Activated CD4-positive, alpha-beta T cell treated with anti-CD3 and anti-CD28 coated beads for 48 hours (primary cell): ENCODE measurements at regions not wholly inside any gene's neighbourhood (a gene's known extent, or its start where the extent isn't known, plus 50 kb on each side); places are given as distances from the start of the nearest gene placed in this dataset.
"Not testable (repeated sequence)": the region's sequence is repeated elsewhere in the genome, so short reads cannot be mapped to it uniquely, and the experiment has no call there.

Source experiments
- DNase-seq: peaks from one replicate; pipeline ENCODE4 v3.0.0-alpha.2; 2020

- no peak for DNase-seq
Observed at GRCh38 chr12:74293689-74294131, 243.9 kb upstream of the ATXN7L3B start.

DNA sequence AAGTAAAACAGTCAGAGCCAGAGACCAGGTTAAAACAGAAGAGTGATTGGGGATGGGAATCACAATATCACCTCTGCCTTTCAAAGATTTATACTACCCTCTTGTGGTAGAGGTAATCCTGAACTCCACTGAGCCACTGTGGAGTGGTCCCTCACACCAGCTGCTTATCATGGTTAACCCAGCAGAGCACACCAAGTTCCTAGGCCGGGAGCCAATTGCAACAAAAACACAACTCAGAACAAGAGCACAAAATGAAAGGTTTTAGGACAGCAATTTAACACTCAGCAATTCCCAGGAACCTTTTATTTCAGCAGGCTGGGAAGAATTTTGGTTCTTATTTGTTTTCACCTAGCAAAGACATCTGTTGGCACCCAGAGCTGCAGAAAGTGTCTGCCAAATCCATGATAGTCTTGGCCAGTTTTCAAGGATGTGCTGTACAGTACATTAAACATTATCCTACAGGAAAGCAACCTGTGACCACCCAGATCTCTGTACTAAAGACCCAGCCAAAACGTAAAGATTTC is 220.5 kb upstream of the ATXN7L3B start:
- no peak for DNase-seq

DNA sequence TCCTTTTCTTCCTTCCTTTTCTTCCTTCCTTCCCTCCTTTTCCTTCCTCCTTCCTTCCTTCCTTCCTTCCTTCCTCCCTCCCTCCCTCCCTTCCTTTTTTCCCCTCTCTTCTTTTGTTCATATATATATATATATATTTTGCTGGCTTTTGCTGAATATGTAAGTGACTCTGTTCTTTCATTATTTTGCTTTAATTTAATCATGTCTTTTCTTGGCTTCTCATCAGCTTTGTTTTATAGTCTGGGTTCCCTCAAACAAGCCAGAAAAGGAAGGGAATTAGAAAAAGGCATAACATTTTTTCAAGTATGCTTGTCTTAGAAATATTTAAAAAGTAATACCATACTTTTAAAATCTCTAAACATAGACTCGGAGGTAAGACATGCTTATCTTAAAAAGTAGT is 219.9 kb upstream of the ATXN7L3B start:
- no peak for DNase-seq

DNA sequence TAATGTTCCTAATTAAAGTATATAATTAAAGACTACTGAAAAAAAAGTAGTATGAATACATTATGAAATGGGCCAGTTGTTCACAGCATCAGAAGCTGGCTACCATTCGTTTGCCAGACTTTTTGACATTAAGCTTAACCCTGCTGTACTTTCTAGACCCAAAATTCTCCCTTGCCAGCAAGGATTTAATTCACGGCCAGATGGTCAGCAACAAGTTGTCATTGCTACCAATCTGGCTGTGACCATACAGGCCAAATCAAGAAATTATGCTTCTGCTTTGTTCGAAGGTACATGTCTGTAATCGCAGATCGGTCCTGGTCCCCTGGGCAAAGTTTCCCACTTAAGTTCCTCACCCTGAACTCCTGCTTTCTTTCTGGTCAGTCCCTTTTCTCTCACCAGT is 217.7 kb upstream of the ATXN7L3B start:
- no peak for DNase-seq

GRCh38 chr12:74321381-74321780 is 216.3 kb upstream of the ATXN7L3B start:
- DNase-seq, result no peak

DNA sequence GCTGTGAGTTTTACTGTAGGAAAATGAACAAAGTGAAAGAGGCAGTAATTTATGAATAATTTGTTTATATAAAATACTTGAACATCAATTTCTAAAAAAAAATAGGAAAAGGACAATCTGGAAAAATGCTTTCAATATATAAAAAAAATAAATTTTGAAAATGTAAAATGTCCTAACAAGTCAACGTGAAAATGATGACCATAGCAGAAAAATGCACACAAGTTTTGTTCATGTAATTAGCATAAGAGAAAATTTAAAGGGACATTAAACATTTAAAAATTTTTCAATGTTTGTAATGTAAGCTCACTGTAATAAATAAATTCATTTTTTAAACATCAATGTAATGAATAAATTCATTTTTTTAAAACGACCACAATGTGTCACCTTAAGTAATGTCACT is 214.8 kb upstream of the ATXN7L3B start:
- DNase-seq, result no peak

DNA sequence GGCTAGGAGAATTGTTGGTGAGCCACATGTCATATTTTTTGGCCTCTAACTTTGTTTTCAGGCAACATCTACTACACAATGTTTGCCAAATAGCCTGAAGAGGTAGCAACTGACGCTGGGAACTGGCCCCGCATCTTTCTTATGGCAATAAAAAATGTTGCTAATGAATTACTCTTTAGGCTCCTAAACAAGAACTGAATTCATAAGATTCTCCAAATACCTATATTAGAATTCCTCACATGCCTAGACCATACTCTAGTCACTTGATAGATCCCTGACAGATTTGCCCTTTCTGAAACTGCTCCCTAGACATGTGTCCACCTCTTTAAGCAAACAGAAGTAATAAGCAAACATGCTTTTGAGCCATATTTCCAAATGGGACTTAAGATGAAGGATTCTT is 209.0 kb upstream of the ATXN7L3B start:
- DNase-seq, result no peak

- no peak for DNase-seq
Observed at GRCh38 chr12:74334780-74335179, 202.9 kb upstream of the ATXN7L3B start.

- DNase-seq, result no peak
Observed at GRCh38 chr12:74337951-74338350, 199.7 kb upstream of the ATXN7L3B start.

DNA sequence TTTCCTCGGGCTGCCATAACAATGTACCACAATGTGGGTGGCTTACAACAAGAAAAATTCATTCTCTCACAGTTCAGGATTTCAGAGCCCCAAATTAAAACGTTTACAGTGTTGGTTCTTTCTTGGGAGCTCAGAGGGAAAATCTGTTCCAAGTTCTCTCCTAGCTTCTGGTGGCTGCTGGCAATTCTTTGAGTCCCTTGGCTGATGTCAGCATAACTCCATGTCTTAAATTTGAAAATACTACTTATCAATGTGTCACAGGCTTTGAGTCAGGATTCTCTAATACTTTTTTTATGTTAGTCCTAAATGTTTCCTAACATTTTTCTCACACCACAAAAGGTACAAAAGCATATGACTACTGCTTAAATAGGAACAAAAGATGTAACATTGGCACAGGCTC is 198.4 kb upstream of the ATXN7L3B start:
- no peak for DNase-seq

- no peak for DNase-seq
Observed at GRCh38 chr12:74349925-74350324, 187.7 kb upstream of the ATXN7L3B start.

DNA sequence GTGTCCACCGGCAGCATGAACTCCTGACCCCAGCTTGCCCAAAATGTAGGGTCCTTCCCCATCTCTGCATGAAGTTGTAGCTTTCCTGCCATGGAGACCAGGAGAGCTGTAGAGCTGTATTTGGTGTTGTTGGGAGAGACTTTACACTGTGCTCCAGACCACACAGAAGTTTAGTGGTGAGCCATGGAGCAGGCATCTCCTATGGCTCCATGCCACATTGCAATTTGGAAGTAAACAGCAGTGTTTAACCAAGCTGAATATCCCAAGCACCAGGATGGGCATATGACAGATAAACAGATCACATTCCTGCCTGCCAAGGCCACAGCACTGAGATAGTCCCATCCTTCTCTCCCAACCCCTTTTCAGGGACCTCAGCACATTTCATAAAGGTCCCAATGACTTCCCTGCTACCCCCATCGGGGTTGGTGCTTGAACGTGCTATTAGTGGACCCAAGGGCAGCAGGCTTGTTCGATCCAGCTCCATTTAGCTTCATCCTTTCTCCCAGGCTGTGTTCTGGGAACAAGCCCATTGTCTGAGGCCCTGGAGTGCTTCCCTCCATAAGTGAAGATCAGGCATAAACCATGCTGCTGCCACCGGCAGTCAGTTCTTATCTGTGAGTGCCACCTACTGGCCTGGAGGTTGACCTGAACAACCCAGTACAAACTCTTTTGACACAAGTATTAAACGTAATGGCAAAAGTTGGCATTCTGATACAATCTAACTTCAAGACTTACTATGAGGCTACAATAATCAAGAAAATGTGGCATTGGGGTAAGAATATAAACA is 172.3 kb upstream of the ATXN7L3B start:
- DNase-seq, result peak; percentile 27

GRCh38 chr12:74370608-74371216 is 166.9 kb upstream of the ATXN7L3B start:
- DNase-seq, result no peak

DNA sequence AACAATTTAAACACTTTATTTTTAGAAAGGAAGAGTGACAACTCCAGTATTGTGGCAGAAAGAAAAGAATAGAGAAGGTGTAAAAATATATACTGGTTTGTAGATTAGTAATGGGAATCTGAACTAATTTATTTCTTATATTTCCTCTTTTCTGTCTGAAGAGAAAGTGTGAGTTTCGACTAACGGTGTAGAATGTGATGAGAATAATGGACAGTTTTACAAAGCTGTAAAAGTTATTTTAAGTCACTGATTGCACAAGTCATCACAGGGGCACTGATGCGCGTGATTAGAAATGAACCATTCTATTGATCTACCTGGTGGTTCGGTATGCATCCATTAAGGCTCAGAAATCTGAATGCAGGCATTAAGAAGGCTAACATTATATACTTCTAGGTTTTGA is 158.5 kb upstream of the ATXN7L3B start:
- DNase-seq, result no peak

DNA sequence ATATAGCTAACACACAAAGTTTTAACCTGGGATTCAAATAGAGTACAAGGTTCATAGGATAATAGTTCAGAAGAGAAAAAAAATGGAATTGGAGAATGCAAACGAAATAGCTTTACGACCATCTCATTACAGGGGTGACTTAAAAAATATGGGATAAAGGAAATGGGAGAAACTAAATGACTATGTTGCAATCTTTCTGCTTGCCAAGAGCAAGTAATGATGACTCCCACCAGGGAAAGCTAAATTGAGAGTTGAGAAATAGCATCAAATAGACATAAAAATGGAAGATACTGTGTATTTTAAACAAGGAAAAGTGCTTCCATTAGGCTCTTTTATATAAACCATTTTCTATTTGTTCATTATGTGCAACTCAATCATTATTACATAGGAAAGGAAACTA is 155.7 kb upstream of the ATXN7L3B start:
- DNase-seq, result no peak

DNA sequence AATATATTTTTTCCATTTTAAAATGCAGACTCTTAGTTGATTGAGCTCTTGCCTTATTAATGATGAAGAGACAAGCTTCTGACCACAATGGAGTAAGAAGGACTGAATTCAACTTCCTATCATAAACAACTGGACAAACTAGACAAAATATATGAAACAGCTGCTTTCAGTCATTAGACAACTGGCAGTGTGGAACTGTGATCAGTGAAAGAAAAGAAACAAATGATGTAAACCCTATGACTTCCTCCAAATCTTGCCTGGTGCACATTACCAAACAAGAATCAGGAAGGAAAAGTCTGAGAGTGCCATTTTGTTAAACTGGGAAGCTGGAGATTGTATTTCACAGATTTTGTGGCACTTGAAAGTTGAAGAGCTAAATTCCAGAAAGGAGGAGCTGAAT is 154.7 kb upstream of the ATXN7L3B start:
- DNase-seq, result no peak

- DNase-seq, result no peak
Observed at GRCh38 chr12:74391283-74391682, 146.4 kb upstream of the ATXN7L3B start.

DNA sequence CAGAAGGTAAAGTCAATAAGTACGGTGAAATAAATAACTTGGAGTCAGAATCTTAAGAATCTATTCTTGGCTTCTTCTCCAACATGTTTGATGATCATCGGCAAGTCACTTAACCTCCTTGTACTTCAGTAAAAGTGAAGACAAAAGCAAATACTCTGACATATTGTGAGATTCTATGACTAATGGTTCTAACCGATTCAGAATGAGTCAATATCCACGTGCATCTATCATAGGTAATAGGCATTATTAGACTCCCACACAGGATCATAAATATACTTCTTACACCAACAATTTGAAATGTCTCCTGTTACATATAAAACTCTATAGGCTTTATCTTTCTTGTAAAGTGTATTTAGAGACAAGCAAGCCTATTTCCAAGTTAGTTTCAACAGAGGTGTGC is 144.4 kb upstream of the ATXN7L3B start:
- DNase-seq, result no peak

DNA sequence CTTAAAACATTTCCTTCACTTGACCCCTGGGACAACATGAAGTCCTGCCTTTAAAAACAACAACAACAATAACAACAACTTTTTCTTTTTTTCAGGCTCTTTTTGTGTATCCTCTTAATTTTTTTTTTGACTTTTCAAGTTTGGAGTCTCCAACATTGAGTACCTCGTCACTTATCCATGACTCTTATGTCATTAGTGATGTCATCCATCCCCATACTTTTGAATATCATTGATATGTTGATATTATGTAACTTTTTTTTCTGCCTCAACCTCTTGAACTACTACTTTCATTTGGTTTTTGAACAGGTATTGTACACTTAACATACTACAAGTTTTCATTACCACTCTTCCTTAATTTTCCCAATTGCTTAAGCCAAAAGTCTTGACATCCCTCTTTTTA is 143.0 kb upstream of the ATXN7L3B start:
- DNase-seq, result no peak

- no peak for DNase-seq
Observed at GRCh38 chr12:74401035-74401434, 136.6 kb upstream of the ATXN7L3B start.

DNA sequence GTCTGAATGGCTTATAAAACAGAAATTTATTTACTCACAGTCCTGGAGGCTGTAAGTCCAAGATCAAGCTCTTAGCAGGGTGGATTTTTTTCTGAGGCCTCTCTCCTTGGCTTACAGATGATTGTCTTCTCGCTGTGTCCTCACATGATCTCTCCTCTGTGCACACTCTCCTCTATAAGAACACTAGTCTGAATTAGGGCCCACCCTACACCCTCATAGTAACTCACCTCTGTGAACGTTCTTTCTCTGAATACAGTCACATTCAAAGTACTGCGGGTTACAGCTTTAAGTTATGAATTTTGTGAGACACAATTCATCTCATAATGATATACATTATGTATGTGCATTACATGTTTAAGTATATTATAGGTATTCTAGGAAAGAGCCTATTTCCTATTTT is 135.7 kb upstream of the ATXN7L3B start:
- DNase-seq, result no peak

DNA sequence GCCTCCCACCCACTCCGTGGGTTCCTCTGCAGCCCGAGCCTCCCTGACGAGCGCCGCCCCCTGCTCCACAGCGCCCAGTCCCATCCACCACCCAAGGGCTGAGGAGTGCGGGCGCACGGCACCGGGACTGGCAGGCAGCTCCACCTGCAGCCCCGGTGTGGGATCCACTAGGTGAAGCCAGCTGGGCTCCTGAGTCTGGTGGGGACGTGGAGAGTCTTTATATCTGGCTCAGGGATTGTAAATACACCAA is 134.5 kb upstream of the ATXN7L3B start:
- not testable (repeated sequence) for DNase-seq

- no peak for DNase-seq
Observed at GRCh38 chr12:74408601-74409166, 129.0 kb upstream of the ATXN7L3B start.

DNA sequence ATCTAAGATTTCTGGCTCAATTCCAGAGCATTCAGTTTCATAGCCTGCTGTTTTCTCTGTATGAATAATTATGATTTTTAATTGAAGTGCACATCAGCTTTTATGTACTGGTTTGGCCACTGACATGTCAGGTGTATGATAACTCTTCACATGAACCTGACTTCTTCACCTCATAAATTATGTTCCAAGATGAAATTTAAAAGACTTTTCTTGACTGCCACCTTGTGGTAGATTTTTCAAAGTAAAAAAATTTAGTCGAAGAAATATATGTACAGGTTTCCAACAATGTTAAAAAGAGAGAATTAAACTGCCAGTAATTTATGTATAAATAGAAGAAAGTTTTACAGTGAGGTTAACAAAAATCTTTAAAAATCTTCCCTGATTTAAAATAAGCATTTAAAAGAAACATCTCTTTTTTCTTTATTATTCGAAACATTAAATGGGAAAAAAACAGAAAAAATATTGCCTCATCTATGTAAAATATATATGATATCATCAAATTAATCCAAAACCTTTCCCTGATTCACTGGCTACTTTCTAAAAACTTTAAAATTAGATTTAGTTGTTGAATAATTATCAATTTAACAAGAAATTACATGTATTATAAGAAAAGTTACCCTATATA is 124.9 kb upstream of the ATXN7L3B start:
- no peak for DNase-seq
